Ovary (tissue), 3 donors: ENCODE measurements at regions not wholly inside any gene's neighbourhood (a gene's known extent, or its start where the extent isn't known, plus 50 kb on each side); places are given as distances from the start of the nearest gene placed in this dataset.

Experiments used
- CTCF ChIP-seq, 3 donors: fragments of 450-650 bp in 2 of 3; fragments of 200-600 bp in 1 of 3; IDR thresholded peaks; one replicate each; pipeline versions ENCODE4 v1.5.1 to v1.8.0; 2016 to 2022; ENCODE audit warnings: antibody characterized with exemption in 3 of 3, mild to moderate bottlenecking in 1 of 3
- EP300 ChIP-seq: sonication (generic); formaldehyde crosslinking; IDR thresholded peaks from one replicate; pipeline ENCODE4 v1.6.1; 2017; ENCODE audit warnings: antibody characterized with exemption
- donor health status: DM: no; HTN: no; CAD: no.

GRCh38 chr6:25010176-25010575 is 74.4 kb upstream of the RIPOR2 start:
- no peak for TF ChIP-seq CTCF (IDR thresholded peaks at IDR 0.05)
- TF ChIP-seq EP300, result no peak
